ENCODE measurements at regions not wholly inside any gene's neighbourhood (a gene's known extent, or its start where the extent isn't known, plus 50 kb on each side); places are given as distances from the start of the nearest gene placed in this dataset.
A peak's percentile ranks its signal among the peaks of the same experiment; 100 is the strongest.

DNA sequence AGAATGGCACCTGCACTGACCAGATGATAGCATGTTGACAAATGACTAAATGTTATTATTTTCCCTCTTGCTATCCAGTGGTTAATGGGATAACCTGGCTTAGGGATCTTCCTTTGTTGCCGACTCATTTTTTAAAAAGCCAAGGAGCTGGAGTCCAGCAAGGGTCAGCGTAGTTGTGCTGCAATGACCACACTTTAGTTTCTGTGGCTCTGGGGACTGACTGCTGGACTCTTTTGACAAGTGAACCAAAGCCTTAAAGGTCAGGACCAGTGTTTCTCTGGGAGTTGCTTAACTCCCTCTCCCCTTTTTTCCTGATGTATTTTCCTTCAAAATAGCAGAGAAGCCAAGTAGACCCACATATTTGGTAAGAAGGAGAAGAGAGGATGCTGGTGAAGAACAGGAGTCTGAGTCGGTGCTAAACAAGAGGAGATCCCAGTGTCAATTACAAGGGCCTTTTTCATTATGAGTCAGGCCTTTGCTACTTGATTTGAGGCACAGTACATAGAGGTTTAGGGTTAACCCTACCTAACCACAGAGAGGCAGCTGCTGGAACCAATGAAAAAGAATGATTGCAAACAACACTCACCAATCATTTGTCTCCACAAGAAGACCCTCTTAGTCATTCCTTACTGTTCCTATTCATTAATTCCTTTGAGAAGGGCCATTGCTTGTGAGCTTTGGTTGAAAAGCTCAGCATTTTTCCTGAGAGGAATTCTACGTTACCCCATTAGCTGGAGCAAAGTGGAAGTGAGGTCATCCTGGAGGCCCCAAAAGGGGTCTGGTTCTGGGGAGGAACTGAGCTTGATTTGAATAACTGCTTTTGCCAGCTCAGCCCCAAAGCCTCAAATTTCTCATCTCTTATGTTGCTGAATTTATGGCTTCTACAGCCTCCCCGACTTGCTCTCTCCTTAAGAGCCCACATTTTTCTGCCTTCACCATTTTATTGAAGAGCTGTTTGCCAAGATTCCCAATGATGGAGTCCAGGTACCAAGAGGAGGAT is 137.6 kb upstream of the HNMT start:
- DNase-seq: no peak

DNA sequence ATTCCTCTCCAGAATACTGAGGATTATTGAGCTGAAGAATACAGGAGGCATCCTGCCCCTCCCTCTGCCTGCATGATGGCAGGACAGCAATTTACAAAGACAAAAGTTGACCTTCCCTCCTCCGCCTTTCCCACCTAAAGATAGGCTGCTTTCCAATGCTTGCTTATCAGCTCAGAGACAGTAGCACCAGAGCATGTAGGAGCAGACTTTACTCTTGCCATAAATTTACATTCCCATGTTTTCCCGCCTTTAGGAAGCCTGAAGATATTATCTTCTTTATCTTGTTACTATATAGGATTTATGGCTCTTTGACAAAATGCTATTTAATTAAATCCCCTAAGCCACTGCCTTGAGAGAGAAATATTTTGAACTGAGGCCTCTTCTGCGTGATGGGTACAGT is 135.6 kb upstream of the HNMT start:
- no peak for DNase-seq

DNA sequence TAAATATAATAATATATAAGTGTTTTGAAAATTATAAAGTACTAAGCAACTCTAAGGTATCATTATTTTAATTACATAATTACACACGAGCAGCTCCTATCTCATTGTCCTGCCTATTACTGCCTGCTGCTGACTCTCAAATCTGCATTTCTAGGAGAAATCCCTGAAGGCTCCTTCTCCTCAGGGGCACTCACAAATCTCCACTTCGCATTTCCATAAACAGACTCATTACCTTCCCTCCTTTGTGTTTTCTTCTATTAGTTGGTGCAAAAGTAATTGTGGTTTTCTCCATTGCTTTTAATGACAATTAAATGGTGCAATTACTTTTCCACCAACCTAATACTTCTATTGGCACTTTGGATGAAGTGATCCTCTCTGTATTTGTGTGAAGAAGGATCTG is 135.0 kb upstream of the HNMT start:
- DNase-seq: no peak

DNA sequence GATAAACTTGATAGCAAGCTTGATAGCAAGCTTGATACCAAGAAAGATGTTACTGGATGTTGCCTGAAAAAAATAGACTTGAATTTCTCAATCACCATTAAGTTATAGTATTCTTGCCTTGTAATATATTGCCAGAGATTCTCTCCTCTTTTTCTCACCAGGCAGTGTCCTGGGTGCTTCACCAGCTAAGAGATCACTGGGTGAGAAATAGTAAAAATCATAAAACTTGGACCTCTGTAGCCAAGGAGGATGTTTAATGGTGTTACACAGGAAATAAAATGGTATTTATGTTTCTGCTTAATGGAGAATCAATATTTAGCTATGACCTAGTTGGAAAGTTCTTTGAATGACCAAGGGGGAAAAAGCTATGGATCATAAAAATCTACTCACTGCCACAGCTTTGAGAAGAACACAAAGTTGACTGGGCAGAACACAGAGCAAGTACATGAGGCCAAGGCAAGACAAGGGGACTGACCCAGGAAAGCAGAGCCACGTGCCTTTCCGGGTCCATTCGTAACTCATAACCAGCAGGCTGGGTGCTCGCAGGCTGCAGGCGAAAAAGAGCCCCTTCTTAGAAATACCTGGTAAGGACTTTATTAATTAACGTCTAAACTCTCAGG is 129.4 kb upstream of the HNMT start:
- no peak for DNase-seq

DNA sequence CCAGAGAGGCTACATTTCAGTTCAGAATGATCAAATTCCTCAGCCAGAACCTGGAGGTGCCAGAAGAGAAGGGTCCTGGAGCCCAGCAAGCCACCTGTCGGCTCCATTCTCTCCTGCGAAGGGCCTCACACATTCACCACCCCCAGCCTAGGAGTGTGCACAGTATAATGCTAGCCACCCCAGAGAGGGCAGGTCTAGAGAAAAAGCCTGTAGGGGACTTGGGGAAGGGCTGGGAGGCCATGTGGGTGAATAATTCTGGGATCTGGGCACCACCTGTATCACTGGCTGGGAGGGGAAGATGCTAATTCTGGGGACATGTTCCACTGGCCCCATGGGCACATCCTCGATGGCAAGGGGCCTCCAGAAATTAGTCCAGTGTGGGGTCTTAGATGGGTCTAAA is 127.6 kb upstream of the HNMT start:
- DNase-seq: no peak

DNA sequence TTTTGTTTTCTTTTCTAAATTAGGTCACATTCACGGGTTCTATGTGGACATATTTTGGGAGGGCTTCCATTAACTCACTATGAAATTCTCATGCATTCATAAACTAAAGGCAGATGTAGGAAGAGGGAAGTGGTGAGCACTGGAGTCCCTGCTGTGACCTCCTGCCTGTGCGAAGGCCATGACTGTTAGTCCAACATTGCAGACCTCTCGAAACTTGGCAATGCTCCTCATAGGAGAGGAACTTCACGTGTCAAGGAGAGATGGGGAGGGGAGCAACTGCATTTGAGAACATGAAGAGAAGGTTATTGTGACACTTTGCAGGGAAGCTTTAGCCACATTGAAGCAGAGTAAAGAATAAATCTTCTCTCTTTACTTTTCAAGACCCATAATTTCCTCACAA is 126.4 kb upstream of the HNMT start:
- no peak for DNase-seq

DNA sequence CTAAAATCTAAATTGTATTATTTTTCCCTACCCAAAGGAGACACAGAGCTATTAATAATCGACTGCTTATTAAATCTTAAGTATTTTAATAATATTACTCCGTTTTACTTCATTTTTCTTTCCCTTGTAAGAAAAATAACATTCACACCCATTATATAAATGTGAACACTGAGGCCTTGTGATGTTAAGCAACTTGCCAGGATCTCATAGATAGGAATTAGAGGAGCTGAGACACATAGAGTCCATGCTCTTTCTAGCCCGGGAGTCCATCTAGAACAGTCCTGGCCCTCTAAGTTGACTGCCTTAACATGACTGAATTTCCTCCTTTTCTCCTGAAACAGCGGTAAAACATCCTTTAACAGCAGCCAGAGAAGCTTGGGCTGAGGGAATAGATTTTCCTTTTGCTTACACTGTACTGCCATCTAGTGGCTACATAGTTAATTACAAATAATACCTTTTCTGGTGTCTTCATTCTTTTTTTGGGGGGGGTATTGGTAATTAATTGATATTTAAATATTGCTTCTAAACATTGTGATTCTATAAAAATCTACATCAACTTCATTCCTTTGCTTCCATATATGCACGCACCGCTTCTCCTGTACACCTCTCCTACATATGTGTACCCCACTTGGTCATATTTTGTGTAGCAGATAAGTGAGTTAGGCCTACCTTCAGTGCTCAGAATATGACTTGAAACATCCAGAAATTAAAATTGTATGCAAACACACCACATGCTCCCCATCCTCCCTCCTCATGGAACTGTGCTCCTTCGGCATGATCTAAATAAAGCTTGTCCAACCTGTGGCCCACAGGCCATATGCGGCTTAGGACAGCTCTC is 125.8 kb upstream of the HNMT start:
- DNase-seq: peak; percentile 63

DNA sequence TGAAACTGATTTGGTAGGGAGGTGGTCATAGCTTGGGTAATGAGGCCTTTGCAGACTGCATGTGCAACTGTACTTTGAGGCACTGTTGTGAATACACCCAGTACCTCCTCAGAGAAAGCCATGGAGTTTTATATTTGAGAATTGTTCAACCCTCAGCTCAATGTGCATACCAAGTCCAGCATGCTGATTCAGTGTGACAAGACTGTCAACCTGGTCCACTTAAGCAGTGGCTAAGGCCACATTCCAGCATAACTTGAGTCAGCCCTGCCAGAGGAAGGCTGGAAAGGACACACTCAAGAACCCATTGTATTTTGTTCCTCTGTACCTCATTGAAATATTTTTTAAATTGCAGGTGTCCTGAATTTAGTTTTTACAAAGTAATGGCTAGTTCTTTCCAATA is 121.8 kb upstream of the HNMT start:
- no peak for DNase-seq

DNA sequence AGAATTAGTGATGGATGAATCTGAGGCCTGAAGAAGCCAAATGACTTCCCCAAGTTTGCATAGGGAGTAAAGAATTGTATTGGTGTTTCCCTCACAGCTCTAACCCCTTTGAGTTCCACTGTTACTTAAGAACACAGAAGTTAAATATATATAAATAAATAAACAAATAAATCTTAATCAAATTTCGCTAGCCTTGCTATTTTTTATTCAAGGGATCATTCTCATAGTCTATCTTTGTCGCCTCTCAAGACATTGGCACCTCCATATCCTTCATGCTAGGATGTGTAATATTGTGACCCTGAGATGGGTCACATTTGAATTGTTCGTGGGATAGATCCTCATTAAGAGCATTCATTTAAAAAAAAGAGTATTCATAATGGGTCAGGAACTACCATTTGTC is 121.3 kb upstream of the HNMT start:
- no peak for DNase-seq

DNA sequence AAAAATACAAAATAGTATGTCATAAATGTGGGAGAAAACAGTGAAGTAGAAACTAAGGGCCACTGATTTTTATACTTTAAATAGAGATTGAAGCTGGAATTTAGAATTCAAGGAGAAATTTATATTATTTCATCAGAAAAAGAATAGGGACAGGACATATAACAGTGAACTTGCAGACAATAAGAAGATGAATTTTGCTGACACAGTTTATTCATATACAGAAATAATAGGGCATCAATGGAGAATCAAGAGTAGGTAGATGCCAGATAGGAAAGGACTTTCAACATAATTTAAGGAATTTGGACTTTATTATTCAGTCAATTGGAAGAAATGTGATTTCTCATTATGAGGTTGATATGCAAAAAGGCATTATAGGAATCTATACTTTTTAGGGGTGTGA is 118.9 kb upstream of the HNMT start:
- no peak for DNase-seq

DNA sequence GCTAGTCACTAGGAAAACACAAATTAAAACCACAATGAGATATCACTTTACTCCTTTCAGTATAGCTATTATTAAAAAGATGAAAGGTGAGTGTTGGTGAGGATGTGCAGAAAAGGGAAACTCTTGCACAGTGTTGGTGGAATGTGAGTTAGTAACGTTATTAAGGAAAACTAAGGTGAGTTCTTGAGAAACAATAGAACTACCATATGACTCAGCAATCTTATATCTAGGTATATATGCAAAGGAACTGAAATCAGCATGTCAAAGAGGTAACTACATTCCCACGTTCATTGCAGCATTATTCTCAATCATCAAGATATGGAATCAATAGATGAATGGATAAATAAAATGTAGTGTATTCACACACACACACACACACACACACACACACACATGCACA is 117.3 kb upstream of the HNMT start:
- DNase-seq: no peak

DNA sequence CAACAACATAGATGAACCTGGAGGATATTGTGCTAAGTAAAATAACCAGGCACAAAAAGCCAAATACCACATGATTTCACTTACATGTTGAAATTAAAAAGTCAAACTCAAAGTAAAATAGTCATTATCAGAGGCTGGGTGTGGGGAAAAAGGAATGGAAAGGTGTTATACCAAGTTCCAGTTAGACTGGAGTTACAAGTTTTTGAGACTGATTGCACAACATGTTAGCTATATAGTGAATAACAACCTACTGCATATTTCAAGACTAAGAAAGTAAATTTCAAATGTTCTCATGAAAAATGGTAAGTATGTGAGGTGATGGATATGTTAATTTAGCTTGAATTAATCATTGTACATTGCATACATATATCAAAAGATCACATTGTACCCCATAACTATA is 116.8 kb upstream of the HNMT start:
- DNase-seq: no peak

DNA sequence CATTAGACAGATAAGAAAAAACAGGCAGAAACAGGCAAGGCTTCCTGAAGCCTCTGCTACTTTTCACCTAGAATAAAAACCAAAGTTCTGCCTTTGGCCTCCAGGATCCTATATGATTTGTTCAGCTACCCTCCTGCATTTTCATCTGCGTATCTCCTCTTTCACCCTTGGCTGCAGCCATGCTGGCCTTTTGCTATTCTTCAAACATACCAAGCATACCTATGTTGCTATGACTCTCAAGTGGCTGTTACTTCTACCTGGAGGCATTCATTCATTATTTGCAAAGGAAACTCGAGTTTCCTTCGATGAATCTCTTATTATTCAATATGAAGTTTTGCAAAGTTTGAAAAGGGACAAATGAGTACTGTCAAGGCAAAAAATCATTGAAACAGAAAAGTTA is 106.4 kb upstream of the HNMT start:
- DNase-seq: no peak

DNA sequence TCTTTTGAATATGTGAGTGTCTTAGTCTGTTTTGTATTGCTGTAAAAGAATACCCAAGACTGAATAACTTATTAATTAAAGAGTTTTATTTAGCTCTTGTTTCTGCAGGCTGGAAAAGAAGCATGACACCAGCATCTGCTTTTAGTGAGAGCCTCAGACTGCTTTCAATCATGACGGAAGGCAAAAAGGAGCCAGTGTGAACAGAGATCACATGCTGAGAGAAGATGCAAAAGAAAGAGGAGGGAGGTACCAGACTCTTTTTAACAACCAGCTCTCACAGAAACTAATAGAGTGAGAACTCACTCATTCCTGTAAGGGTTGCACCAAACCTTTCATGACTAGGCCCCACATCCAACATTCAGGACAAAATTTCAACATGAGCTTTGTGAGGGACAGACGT is 101.6 kb upstream of the HNMT start:
- DNase-seq: no peak

DNA sequence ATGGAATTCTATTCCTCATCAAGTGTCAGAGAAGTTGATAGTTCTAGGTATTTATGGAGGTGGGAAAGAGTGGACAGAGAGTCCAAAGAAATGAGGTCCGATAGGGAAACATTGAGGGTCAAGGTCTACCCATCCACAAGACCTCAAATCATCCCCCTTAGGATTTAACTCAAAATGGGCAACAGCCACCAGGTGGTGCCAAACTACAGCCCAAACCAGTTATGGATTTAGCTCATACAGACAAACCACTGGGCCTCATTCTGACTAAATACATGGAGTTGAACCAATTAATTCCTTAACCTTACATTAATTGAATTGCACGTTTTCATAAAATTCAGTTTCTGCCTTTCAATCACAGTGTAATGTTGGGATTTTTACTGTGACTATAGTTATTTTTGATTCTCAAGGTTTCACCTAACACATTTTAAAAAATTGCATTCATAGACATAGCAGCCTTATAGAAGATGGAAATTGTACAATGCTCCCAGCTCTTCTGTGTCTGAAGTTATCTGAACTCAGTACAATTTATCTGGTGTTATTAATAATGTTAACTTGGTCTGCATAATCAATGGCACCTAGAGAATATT is 98.2 kb upstream of the HNMT start:
- DNase-seq: peak; percentile 60

DNA sequence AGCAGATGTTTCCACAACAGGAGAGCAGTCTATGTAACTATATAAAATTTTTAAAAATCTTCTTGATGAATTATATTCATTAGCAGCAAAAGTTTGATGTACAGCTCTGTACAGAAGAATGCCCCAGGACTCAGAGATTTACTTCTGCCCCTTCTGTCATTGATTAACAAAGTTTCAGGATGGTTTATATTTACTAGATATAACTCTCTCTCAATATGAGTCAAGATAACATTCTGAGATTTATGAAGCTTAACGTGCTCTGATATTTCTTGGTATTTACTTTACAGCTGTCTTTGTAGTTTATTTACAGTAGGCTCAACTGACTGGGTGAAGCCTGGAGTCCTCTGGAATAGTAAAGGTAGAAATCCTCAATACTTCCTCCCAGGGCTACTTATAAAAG is 93.6 kb upstream of the HNMT start:
- no peak for DNase-seq

DNA sequence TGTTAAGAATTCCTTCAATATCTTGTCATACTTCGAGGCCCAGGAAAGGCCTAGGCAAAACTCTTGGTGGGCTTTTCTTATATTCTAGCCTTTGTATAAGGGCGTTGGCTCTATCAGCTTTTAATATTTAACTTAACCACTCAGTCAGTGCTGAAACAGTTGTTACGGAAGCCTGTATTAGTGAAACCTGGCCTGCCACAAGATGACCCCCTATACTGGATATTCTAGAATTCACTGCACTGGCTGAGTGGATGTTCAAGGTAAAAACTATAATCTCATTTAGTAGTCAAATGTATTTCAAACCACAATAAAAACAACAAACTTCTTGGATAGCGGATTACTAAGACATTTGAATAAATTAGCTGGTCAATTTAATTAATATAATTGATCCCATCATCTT is 91.7 kb upstream of the HNMT start:
- DNase-seq: no peak

DNA sequence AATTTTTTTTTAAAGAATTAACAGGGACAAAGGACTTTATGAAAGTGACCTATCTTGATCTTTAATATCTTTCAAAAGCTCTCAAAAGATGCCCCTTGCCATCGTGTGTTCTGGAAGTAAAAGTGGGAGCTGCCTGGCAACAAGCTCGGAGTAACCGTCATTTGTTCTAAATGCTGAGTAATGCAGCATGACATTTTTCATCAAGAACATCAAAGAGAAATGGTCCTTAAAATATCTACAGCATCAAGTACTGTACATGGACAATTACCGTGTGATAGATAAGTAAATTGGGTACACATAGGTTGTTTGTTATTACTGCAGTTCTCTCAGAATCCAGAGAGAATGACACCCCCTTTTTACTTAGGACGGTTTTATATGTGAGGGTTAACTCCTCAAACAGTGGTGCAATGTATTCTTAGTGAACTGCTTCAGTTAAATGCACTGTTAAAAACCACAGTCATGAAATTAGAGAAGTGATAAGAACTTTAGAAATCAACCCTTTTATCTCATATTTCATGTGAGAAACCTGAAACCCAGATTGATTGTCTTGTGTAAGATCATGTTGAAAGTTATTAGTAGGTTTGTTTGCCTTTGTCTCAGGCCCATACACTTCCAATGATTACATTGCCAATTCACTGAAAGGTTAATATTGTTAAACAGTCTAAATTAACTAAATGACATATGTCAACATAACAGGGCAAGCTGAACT is 90.6 kb upstream of the HNMT start:
- DNase-seq: peak; percentile 39

DNA sequence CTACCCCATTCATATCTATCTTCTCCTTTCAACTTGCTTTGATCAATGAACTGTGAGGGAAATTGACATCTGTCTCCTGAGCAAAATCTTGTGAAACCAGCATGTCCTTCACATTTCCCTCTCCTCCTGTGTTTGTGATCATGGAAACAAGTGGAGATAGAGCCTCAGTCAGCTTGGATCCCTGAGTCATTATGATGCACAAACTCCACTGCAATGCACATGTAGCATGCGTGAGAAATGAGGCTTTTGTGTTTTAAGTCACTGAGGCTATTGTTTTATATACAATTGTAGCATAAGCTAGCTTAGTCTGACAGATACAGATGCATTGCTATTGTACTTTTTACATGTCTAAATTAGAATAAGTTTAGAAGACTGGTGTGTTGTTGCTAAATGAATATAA is 85.2 kb upstream of the HNMT start:
- DNase-seq: peak; percentile 23

DNA sequence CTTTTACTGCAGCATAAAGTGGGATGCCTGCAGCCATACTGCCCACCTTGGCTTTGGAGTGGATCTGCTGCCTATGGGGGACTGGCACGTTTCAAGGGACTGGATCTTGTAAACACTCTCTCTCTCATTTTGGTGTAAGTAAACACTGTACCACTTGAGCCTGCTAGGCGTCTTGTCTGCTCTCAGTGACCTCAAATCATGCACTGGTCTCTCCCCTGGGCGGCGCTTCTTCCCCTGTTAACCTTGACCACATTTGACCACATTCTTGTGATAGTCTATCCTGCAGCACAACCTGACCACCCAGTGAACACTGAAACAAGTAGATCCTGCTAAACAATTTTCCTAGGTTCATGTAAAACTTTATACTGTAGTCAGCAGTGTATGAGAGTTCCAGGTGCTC is 82.6 kb upstream of the HNMT start:
- no peak for DNase-seq

DNA sequence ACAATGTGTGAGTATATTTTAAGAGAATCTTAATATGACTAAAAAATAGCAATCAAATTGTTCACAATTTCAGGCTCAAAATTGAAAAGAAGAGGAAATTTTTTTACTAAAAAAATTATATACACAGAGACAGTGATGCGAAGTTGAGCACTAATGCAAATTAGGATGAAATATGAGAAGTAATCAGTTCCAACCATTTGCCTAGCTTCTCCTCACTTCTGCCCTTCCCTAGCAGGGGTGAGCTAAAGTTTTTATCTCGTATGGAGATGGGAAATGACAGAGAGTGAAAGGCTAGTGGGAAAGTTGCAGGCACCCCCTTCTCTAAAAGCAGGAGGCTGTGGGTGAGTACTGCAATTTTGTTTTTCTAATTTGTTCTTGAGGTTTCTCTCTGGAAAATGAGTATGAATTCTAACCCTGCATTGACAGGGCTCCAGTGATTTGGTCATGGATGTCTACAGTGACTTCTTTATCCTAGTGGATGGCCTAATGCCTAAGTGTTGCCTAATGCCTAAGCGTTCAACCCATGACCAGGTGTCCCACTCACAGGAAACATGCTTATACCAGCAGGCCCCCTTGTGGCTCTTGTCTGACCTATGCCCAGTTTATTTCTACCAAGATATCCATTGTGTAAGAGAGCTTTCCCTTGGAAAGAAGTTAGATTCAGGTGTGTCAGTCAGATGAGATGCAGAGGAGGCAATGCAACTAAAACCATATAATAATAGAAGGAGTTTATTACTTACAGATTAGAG is 78.0 kb upstream of the HNMT start:
- peak; percentile 87 for DNase-seq

DNA sequence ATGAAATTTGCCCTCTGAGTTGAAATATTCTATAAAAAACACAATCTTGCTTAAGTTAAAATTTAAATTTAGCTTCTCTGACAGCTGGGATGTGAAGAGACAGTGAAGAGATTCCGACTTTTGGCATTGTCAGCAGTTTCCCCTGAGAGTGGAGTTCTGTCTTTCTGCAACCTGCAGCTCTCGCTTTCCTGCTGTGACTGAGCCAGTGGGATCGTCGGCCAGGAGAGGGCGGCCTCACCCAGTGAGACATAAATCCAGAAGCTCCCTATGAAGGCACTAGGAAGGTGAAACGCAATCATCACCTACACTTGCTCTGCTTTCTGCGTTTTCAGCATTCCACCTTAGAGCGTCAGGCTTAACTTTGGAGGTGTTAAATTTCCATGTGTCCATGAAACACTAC is 75.4 kb upstream of the HNMT start:
- peak; percentile 41 for DNase-seq
